GM23338 (cell line): ENCODE measurements at regions not wholly inside any gene's neighbourhood (a gene's known extent, or its start where the extent isn't known, plus 50 kb on each side); places are given as distances from the start of the nearest gene placed in this dataset.

ENCODE experiments used
- ATAC-seq: fragments of 200-7000 bp; cut with Tn5 transposase; 3 replicates; pipeline ENCODE4 v1.9.1; 2020
- DNase-seq: peaks from one replicate; pipeline ENCODE4 v3.0.0-alpha.2; 2015; ENCODE audit warnings: low spot score
- H2AFZ ChIP-seq: fragments of 200-600 bp; sonication (generic); 2 replicates; pipeline ENCODE4 v1.8.0; 2016; ENCODE audit warnings: antibody characterized with exemption, mild to moderate bottlenecking, moderate library complexity
- H3F3A ChIP-seq: fragments of 200-600 bp; sonication (generic); replicated peaks from 2 replicates; pipeline ENCODE4 v1.8.0; 2017; ENCODE audit warnings: antibody characterized with exemption, mixed run types, low read depth
- H3K27ac ChIP-seq: fragments of 200-600 bp; sonication (generic); 2 replicates; pipeline ENCODE4 v1.6.1; 2016; ENCODE audit warnings: low read depth
- H3K27me3 ChIP-seq: fragments of 200-600 bp; sonication (generic); 2 replicates; pipeline ENCODE4 v1.8.0; 2016; ENCODE audit warnings: mild to moderate bottlenecking, mixed run types, moderate library complexity; ENCODE audit not compliant: insufficient read depth
- H3K36me3 ChIP-seq: fragments of 200-600 bp; sonication (generic); 2 replicates; pipeline ENCODE4 v1.8.0; 2016; ENCODE audit warnings: mild to moderate bottlenecking; ENCODE audit not compliant: insufficient read depth
- H3K4me1 ChIP-seq: fragments of 200-600 bp; sonication (generic); 2 replicates; pipeline ENCODE4 v1.8.0; 2016; ENCODE audit warnings: mild to moderate bottlenecking, moderate library complexity; ENCODE audit not compliant: insufficient read depth
- H3K4me2 ChIP-seq: fragments of 200-600 bp; sonication (generic); 2 replicates; pipeline ENCODE4 v1.7.1; 2017; ENCODE audit warnings: mixed run types
- H3K4me3 ChIP-seq: fragments of 200-600 bp; sonication (generic); 2 replicates; pipeline ENCODE4 v1.6.1; 2016; ENCODE audit warnings: mixed run types
- H3K79me2 ChIP-seq: fragments of 200-600 bp; sonication (generic); replicated peaks from 2 replicates; pipeline ENCODE4 v1.8.0; 2017; ENCODE audit warnings: mild to moderate bottlenecking; ENCODE audit not compliant: insufficient read depth
- H3K9me2 ChIP-seq: fragments of 200-600 bp; sonication (generic); 2 replicates; pipeline ENCODE4 v1.8.0; 2017; ENCODE audit not compliant: insufficient read depth
- H4K20me1 ChIP-seq: fragments of 200-600 bp; sonication (generic); replicated peaks from 2 replicates; pipeline ENCODE4 v1.8.0; 2017; ENCODE audit warnings: mild to moderate bottlenecking; ENCODE audit not compliant: insufficient read depth
- H3K27ac Mint-ChIP-seq: 2 replicates; pipeline ENCODE4 v1.8.0; 2020; ENCODE audit warnings: inconsistent platforms, mild to moderate bottlenecking, moderate library complexity, mixed read lengths
- H3K27me3 Mint-ChIP-seq: 3 replicates; pipeline ENCODE4 v1.8.0; 2022; ENCODE audit warnings: low read depth, mild to moderate bottlenecking, moderate library complexity, mixed read lengths, inconsistent platforms; ENCODE audit not compliant: insufficient read depth, poor library complexity
- H3K36me3 Mint-ChIP-seq: 3 replicates; pipeline ENCODE4 v1.8.0; 2021; ENCODE audit warnings: low read depth, mild to moderate bottlenecking, inconsistent platforms, moderate library complexity, mixed read lengths
- H3K4me1 Mint-ChIP-seq: 3 replicates; pipeline ENCODE4 v1.8.0; 2020; ENCODE audit warnings: mild to moderate bottlenecking, inconsistent platforms, mixed read lengths
- H3K4me3 Mint-ChIP-seq: 3 replicates; pipeline ENCODE4 v1.8.0; 2021; ENCODE audit warnings: moderate library complexity, mild to moderate bottlenecking, inconsistent platforms, mixed read lengths
- H3K9me3 Mint-ChIP-seq: 3 replicates; pipeline ENCODE4 v1.8.0; 2020; ENCODE audit warnings: moderate library complexity, mild to moderate bottlenecking, inconsistent platforms, mixed read lengths
- CREB1 ChIP-seq: fragments of 250-450 bp; sonication (Bioruptor Pico); IDR thresholded peaks from 2 replicates; pipeline ENCODE4 v1.5.0; 2020; ENCODE audit warnings: low read depth, mild to moderate bottlenecking, moderate library complexity
- CTCF ChIP-seq, 2 experiments: fragments of 200-600 bp in 1 of 2; sonication (generic) in 1 of 2; conservative IDR thresholded peaks; 2 replicates each; pipeline versions ENCODE4 v1.5.1 to v1.6.1; 2016 to 2017; ENCODE audit warnings: antibody characterized with exemption in 2 of 2, low read depth in 2 of 2, mild to moderate bottlenecking in 2 of 2, moderate library complexity in 1 of 2
- ETS1 ChIP-seq: IDR thresholded peaks from 2 replicates; pipeline ENCODE4 v1.6.1; 2016; ENCODE audit warnings: antibody characterized with exemption
- EZH2 ChIP-seq: fragments of 200-600 bp; sonication (generic); IDR thresholded peaks from one replicate; pipeline ENCODE4 v1.8.0; 2017; ENCODE audit warnings: antibody characterized with exemption, mild to moderate bottlenecking, low read depth; ENCODE audit not compliant: unreplicated experiment
- EZH2phosphoT487 ChIP-seq: fragments of 200-600 bp; sonication (generic); IDR thresholded peaks from one replicate; pipeline ENCODE4 v1.8.1; 2018; ENCODE audit warnings: antibody characterized with exemption; ENCODE audit not compliant: unreplicated experiment
- JUNB ChIP-seq: IDR thresholded peaks from one replicate; pipeline ENCODE4 v1.6.1; 2016; ENCODE audit warnings: antibody characterized with exemption; ENCODE audit not compliant: unreplicated experiment
- NANOG ChIP-seq: IDR thresholded peaks from 2 replicates; pipeline ENCODE4 v1.6.1; 2016; ENCODE audit warnings: antibody characterized with exemption, borderline replicate concordance
- POLR2AphosphoS5 ChIP-seq: IDR thresholded peaks from 2 replicates; pipeline ENCODE4 v1.6.1; 2016; ENCODE audit warnings: antibody characterized with exemption, low read depth
- STAT1 ChIP-seq: IDR thresholded peaks from one replicate; pipeline ENCODE4 v1.6.1; 2016; ENCODE audit warnings: antibody characterized with exemption; ENCODE audit not compliant: unreplicated experiment
- ZNF114 ChIP-seq: fragments of 250-450 bp; sonication (Bioruptor Pico); IDR thresholded peaks from 2 replicates; pipeline ENCODE4 v1.5.0; 2020; ENCODE audit warnings: mild to moderate bottlenecking, moderate library complexity
- ZNF331 ChIP-seq: fragments of 250-450 bp; sonication (Bioruptor Pico); IDR thresholded peaks from 2 replicates; pipeline ENCODE4 v1.5.0; 2020; ENCODE audit warnings: low read depth, mild to moderate bottlenecking, moderate library complexity
- TF ChIP-seq, protein P1 (sequence below): IDR thresholded peaks from one replicate; pipeline ENCODE4 v1.6.1; 2018; ENCODE audit warnings: antibody characterized with exemption; ENCODE audit not compliant: unreplicated experiment
- TF ChIP-seq, protein P2 (sequence below): fragments of 250-450 bp; sonication (Bioruptor Pico); IDR thresholded peaks from 2 replicates; pipeline ENCODE4 v1.5.0; 2020; ENCODE audit warnings: mild to moderate bottlenecking, moderate library complexity

GRCh38 chr10:76647301-76647700, 990.3 kb downstream of the KCNMA1 start:
- Histone ChIP-seq H3K27me3 (no peaks in the 10 kb centered on the region), H3K9me2 (peaks cover 25% of the 10 kb centered on the region), H3K4me3 (no peak overlapping the region), H3K27ac (no peak overlapping the region), H2AFZ (no peak overlapping the region), H3K79me2 (no peaks in the 10 kb centered on the region), H3K36me3 (no peaks in the 10 kb centered on the region), H3K4me2 (no peak overlapping the region), H4K20me1 (no peaks in the 10 kb centered on the region), H3F3A (no peaks in the 10 kb centered on the region), H3K4me1 (no peaks in the 10 kb centered on the region)
- DNase-seq (no peak), ATAC-seq (no peak)
- Mint-ChIP-seq H3K9me3 (no peaks in the 10 kb centered on the region), H3K4me1 (peaks cover 8% of the 10 kb centered on the region), H3K27ac (no peak overlapping the region), H3K36me3 (no peaks in the 10 kb centered on the region), H3K4me3 (no peak overlapping the region), H3K27me3 (peaks cover 2% of the 10 kb centered on the region)
- TF ChIP-seq CTCF (conservative IDR thresholded peaks at IDR 0.05; ENCODE audit: low read depth in 2 of 2) (no peak), EZH2phosphoT487 (no peak), JUNB (no peak), POLR2AphosphoS5 (no peak), ZNF331 (no peak), ZNF114 (CRISPR knock-in tag) (no peak), ETS1 (no peak), STAT1 (no peak), CREB1 (CRISPR knock-in tag) (no peak), EZH2 (no peak), NANOG (no peak)
- TF ChIP-seq, protein P1, sequence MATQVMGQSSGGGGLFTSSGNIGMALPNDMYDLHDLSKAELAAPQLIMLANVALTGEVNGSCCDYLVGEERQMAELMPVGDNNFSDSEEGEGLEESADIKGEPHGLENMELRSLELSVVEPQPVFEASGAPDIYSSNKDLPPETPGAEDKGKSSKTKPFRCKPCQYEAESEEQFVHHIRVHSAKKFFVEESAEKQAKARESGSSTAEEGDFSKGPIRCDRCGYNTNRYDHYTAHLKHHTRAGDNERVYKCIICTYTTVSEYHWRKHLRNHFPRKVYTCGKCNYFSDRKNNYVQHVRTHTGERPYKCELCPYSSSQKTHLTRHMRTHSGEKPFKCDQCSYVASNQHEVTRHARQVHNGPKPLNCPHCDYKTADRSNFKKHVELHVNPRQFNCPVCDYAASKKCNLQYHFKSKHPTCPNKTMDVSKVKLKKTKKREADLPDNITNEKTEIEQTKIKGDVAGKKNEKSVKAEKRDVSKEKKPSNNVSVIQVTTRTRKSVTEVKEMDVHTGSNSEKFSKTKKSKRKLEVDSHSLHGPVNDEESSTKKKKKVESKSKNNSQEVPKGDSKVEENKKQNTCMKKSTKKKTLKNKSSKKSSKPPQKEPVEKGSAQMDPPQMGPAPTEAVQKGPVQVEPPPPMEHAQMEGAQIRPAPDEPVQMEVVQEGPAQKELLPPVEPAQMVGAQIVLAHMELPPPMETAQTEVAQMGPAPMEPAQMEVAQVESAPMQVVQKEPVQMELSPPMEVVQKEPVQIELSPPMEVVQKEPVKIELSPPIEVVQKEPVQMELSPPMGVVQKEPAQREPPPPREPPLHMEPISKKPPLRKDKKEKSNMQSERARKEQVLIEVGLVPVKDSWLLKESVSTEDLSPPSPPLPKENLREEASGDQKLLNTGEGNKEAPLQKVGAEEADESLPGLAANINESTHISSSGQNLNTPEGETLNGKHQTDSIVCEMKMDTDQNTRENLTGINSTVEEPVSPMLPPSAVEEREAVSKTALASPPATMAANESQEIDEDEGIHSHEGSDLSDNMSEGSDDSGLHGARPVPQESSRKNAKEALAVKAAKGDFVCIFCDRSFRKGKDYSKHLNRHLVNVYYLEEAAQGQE, result no peak
- TF ChIP-seq, protein P2, sequence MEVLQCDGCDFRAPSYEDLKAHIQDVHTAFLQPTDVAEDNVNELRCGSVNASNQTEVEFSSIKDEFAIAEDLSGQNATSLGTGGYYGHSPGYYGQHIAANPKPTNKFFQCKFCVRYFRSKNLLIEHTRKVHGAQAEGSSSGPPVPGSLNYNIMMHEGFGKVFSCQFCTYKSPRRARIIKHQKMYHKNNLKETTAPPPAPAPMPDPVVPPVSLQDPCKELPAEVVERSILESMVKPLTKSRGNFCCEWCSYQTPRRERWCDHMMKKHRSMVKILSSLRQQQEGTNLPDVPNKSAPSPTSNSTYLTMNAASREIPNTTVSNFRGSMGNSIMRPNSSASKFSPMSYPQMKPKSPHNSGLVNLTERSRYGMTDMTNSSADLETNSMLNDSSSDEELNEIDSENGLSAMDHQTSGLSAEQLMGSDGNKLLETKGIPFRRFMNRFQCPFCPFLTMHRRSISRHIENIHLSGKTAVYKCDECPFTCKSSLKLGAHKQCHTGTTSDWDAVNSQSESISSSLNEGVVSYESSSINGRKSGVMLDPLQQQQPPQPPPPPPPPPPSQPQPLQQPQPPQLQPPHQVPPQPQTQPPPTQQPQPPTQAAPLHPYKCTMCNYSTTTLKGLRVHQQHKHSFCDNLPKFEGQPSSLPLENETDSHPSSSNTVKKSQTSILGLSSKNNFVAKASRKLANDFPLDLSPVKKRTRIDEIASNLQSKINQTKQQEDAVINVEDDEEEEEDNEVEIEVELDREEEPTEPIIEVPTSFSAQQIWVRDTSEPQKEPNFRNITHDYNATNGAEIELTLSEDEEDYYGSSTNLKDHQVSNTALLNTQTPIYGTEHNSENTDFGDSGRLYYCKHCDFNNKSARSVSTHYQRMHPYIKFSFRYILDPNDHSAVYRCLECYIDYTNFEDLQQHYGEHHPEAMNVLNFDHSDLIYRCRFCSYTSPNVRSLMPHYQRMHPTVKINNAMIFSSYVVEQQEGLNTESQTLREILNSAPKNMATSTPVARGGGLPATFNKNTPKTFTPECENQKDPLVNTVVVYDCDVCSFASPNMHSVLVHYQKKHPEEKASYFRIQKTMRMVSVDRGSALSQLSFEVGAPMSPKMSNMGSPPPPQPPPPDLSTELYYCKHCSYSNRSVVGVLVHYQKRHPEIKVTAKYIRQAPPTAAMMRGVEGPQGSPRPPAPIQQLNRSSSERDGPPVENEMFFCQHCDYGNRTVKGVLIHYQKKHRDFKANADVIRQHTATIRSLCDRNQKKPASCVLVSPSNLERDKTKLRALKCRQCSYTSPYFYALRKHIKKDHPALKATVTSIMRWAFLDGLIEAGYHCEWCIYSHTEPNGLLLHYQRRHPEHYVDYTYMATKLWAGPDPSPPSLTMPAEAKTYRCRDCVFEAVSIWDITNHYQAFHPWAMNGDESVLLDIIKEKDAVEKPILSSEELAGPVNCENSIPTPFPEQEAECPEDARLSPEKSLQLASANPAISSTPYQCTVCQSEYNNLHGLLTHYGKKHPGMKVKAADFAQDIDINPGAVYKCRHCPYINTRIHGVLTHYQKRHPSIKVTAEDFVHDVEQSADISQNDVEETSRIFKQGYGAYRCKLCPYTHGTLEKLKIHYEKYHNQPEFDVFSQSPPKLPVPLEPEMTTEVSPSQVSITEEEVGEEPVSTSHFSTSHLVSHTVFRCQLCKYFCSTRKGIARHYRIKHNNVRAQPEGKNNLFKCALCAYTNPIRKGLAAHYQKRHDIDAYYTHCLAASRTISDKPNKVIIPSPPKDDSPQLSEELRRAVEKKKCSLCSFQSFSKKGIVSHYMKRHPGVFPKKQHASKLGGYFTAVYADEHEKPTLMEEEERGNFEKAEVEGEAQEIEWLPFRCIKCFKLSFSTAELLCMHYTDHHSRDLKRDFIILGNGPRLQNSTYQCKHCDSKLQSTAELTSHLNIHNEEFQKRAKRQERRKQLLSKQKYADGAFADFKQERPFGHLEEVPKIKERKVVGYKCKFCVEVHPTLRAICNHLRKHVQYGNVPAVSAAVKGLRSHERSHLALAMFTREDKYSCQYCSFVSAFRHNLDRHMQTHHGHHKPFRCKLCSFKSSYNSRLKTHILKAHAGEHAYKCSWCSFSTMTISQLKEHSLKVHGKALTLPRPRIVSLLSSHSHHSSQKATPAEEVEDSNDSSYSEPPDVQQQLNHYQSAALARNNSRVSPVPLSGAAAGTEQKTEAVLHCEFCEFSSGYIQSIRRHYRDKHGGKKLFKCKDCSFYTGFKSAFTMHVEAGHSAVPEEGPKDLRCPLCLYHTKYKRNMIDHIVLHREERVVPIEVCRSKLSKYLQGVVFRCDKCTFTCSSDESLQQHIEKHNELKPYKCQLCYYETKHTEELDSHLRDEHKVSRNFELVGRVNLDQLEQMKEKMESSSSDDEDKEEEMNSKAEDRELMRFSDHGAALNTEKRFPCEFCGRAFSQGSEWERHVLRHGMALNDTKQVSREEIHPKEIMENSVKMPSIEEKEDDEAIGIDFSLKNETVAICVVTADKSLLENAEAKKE (CRISPR knock-in tag), result no peak
